ENCODE measurements at regions not wholly inside any gene's neighbourhood (a gene's known extent, or its start where the extent isn't known, plus 50 kb on each side); places are given as distances from the start of the nearest gene placed in this dataset.

DNA sequence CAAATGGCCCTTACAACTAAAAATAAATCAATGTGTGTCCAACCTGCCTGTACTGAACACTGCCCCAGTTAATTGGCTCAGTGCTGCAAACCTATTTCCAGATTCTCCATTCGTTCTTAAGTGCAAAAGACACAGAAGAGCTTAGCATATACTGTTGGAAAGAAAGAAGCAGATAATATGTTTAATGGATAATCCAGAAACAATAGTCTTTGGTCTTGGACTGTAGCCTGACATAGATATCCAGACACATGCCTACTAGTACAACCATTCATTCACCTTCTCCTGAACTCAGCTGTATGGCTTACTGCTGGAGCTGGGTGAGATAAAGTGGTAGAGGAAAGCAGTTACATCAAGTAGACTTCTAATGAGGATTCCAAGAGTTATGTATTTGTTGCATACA lies 77.0 kb downstream of the LUZP4 start:
- TF ChIP-seq, protein P1, sequence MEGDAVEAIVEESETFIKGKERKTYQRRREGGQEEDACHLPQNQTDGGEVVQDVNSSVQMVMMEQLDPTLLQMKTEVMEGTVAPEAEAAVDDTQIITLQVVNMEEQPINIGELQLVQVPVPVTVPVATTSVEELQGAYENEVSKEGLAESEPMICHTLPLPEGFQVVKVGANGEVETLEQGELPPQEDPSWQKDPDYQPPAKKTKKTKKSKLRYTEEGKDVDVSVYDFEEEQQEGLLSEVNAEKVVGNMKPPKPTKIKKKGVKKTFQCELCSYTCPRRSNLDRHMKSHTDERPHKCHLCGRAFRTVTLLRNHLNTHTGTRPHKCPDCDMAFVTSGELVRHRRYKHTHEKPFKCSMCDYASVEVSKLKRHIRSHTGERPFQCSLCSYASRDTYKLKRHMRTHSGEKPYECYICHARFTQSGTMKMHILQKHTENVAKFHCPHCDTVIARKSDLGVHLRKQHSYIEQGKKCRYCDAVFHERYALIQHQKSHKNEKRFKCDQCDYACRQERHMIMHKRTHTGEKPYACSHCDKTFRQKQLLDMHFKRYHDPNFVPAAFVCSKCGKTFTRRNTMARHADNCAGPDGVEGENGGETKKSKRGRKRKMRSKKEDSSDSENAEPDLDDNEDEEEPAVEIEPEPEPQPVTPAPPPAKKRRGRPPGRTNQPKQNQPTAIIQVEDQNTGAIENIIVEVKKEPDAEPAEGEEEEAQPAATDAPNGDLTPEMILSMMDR (conservative IDR thresholded peaks at IDR 0.05; ENCODE audit: low read length), result no peak
- DNase-seq (ENCODE audit: low read depth), result no peak
- H3K4me3 ChIP-seq (ENCODE audit: low read length), result no peak overlapping the region

DNA sequence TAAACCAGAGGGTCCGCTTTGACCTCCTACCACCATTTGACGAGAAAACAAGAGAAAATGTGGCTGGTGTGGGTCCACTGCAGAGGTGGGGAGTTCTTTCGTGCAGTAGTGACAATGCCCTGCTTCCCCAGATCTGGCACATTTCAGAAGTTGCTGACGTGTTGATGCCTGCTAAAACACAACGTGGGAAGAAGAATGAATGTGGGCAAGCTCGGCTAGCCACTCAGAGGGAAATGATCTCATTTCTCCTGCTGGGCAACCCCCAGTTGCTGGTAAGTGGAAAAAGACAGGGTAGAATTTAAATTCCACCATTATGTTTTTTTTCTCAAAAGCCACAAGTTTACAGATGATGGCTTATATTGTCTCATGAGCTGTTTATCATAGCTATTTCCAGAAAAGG lies 77.9 kb downstream of the LUZP4 start:
- peak; percentile 74 for DNase-seq (ENCODE audit: low read depth)
- TF ChIP-seq, protein P1 (conservative IDR thresholded peaks at IDR 0.05; ENCODE audit: low read length), result no peak

DNA sequence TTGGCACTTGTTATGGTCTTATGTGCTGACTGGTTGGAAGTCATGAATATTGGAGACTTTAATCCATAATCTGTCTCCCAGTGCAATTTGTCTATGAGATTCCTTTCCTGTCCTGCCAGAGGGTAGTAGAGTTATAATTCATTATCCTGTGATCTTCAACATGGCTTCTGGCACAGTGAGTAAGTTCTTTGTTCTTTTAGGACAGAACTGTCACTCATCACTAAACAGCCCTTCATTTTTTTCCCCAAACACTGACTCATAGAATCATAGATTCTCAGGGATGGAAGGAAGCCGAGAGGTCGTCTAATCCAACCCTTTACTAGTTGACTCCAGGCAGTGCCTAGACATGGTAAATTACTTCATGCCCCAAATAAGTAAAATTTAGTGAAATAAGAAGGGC lies 78.4 kb downstream of the LUZP4 start:
- TF ChIP-seq, protein P1 (conservative IDR thresholded peaks at IDR 0.05; ENCODE audit: low read length), result no peak
- no peak overlapping the region for H3K4me3 ChIP-seq (ENCODE audit: low read length)
- DNase-seq (ENCODE audit: low read depth), result peak; percentile 8

More for the DNA sequence above, 77.9 kb downstream of the LUZP4 start:
- H3K4me3 ChIP-seq (ENCODE audit: low read length), result no peak overlapping the region

DNA sequence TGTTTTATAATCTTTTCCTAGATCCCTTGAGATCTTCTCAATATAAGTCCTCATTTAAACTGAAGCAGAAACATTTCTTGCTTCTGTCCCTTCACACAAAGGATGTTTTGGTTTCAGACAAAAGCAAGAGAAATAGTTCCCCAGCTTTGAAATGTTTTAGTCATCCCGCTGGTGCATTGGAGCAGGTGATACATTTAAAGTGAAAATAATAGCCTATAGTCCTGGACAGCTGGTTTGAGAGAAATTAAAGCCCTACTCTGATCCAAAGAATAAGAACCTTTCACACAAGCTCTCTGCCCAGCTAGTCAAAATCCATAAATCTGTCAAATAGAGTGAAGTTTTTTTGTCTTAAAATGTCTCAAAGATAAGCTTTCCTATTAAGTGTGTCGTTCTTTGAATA lies 79.4 kb downstream of the LUZP4 start:
- DNase-seq (ENCODE audit: low read depth), result no peak
- no peak overlapping the region for H3K4me3 ChIP-seq (ENCODE audit: low read length)
- TF ChIP-seq, protein P1 (conservative IDR thresholded peaks at IDR 0.05; ENCODE audit: low read length), result no peak

DNA sequence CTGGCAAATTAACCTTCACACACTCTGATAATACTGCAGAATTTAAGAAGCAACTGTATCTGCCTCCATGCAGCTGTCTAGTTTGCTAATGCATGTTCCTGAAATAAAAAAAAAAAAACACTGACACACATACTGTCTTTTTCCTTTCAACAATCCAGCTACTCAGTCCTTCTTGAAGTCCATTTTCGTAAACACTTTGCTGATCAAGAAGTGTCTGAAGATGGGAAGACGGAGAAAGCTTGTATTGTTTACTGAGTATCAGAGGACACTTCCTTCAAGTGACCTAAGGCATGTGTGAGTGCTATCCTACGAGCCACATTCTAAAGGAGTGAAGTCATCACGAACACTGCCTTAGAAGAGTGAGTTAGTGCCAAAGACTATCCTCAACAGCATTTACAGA lies 82.6 kb downstream of the LUZP4 start:
- TF ChIP-seq, protein P1 (conservative IDR thresholded peaks at IDR 0.05; ENCODE audit: low read length), result no peak
- DNase-seq (ENCODE audit: low read depth), result peak; percentile 72

DNA sequence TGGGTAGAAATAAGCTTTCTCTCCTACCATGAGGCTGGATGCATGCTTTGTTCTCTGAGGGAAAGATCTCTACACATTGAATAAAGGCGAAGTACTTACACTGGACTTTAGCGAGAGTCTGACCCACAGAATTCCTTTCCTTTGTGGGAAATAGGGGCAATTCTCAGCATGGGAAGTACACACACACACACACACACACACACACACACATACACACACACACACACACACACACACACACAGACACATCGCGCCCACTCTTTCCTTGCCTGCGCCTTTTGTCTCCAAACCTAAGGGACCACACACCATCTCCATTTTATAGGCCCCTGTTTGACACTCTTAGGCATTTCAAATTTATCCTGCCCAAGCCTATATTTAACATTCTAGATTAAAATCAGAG lies 83.8 kb downstream of the LUZP4 start:
- TF ChIP-seq, protein P1 (conservative IDR thresholded peaks at IDR 0.05; ENCODE audit: low read length), result no peak
- no peak for DNase-seq (ENCODE audit: low read depth)
- no peak overlapping the region for H3K4me3 ChIP-seq (ENCODE audit: low read length)

More for the DNA sequence above, 82.6 kb downstream of the LUZP4 start:
- H3K4me3 ChIP-seq (ENCODE audit: low read length), result no peak overlapping the region

DNA sequence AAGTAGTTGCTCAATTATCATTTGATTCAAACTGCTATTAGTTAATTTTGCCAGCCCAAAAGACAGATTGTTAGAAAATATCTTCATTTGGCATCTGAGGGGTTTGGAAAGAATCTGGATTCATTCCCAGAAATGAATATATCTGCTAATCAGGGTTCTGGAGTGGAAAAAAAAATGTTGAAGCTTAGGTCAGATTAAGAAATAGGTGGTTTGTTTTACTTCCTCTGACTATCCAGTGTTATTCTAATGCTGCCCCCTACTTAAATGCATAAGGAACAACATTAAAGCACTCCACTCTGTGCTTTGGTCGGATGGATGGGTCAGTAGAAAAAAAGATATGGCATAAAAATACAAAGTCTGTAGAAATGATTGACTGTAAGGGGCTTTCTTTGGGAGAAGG lies 89.0 kb downstream of the LUZP4 start:
- DNase-seq (ENCODE audit: low read depth), result peak; percentile 61
- TF ChIP-seq, protein P1 (conservative IDR thresholded peaks at IDR 0.05; ENCODE audit: low read length), result 0 out of 2 replicates have a peak, but pooled peaks have one; percentile 2
- no peak overlapping the region for H3K4me3 ChIP-seq (ENCODE audit: low read length)

Data from AG10803 (cell line).